ENCODE measurements at regions not wholly inside any gene's neighbourhood (a gene's known extent, or its start where the extent isn't known, plus 50 kb on each side); places are given as distances from the start of the nearest gene placed in this dataset.

DNA sequence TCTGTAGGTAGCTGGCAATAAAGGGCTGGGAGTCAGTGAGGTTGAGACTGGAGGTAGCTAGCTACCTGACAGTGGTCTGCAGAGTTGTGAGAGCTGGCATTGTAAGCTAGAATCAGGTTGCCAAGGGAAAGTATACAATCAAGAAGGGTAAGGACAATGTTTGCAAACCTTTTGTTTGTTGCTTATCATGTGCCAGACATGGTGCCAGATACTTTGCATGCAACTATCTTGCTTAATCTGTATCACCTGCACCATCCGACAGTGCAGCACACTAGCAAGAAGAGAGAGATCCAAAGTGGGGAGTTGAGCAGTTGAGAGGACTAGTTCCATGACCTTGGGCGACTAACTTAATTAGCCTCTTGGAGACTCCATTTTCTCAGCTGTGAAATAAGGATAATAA, 236.4 kb downstream of the PDCD6IP start:
- TF ChIP-seq, protein P1, sequence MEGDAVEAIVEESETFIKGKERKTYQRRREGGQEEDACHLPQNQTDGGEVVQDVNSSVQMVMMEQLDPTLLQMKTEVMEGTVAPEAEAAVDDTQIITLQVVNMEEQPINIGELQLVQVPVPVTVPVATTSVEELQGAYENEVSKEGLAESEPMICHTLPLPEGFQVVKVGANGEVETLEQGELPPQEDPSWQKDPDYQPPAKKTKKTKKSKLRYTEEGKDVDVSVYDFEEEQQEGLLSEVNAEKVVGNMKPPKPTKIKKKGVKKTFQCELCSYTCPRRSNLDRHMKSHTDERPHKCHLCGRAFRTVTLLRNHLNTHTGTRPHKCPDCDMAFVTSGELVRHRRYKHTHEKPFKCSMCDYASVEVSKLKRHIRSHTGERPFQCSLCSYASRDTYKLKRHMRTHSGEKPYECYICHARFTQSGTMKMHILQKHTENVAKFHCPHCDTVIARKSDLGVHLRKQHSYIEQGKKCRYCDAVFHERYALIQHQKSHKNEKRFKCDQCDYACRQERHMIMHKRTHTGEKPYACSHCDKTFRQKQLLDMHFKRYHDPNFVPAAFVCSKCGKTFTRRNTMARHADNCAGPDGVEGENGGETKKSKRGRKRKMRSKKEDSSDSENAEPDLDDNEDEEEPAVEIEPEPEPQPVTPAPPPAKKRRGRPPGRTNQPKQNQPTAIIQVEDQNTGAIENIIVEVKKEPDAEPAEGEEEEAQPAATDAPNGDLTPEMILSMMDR (IDR thresholded peaks at IDR 0.05; ENCODE audit: insufficient read depth, missing control alignments) = no peak
- DNase-seq (ENCODE audit: insufficient read length, low spot score) (no peak), FAIRE-seq (no peak)

DNA sequence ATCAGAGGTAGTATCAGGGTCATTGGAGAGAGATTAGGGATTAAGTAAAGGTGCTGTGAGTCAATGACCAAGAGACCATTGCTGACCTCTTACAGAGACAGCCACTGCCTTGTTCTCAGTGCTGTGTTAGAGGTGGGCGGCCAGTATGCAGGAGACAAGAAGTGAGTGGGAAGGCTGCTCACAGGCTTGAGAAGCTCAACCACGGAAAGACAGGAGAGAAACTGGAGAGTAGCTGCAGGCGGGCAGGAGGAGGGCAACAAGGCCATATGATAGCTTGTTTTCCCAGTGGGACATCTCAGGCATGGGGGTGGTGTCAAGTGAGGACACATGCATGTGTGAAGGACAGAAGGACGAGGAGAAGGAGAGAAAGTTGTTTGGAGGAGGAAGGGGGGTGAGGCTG, 237.3 kb downstream of the PDCD6IP start:
- DNase-seq (ENCODE audit: insufficient read length, low spot score) = no peak

DNA sequence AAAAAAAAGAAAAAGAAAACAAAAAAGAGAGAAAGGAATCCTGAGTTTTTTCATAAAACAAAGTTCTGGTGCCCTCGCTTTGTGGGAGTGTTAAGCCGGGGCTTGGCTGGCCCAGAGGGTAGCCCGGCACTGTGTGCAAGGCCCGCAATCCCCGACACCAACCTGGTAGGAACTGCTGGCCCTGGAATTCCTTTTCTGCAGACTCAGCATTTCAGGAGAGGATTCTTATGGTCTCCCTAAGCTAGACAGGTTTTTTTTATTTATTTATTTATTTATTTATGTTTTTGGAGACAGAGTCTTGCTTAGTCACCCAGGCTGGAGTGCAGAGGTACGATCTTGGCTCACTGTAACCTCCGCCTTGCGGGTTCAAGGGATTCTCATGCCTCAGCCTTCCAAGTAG, 238.8 kb downstream of the PDCD6IP start:
- FAIRE-seq (no peak), DNase-seq (ENCODE audit: insufficient read length, low spot score) (no peak)
- TF ChIP-seq, protein P1 (IDR thresholded peaks at IDR 0.05; ENCODE audit: insufficient read depth, missing control alignments) = no peak

More for the DNA sequence above, 237.3 kb downstream of the PDCD6IP start:
- FAIRE-seq = no peak
- TF ChIP-seq, protein P1 (IDR thresholded peaks at IDR 0.05; ENCODE audit: insufficient read depth, missing control alignments) = no peak

DNA sequence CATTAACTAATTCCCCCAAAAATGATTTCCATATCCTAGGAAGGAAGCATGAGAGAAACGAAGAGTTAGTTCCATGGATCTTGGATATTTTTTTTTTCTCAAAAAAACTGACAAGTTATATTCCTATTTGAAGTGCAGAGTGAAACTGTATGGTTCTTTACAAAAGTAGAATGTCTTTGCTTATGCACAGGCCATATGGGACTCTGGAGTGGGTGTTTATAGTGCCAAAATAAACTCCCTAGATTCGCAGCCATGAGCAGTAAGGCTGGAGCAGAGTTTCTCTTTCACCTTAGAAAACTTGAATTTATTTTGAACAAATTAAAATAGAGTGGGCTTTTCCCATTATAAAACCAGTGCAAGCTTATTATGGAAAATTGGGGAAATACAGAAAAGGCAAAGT, 239.7 kb downstream of the PDCD6IP start:
- TF ChIP-seq, protein P1 (IDR thresholded peaks at IDR 0.05; ENCODE audit: insufficient read depth, missing control alignments) = no peak
- FAIRE-seq (no peak), DNase-seq (ENCODE audit: insufficient read length, low spot score) (no peak)

DNA sequence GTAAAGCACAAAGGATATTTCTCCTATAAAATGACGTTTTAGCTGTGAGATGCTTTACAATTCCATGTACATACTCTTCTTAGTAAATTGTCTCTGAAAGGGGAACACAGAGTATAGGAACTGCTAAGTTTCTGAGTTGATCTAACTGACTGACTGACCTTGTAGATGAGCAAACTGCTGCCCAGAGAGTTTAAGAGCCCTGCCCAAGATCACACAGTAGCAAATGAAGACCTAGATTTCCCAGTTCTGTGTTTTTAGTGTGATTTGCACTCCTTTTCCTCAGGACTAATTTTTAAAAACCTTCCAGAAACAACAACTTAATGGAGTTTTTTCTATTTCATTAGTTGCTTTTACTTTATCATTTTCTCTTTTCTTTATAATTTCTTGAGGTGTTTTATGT, 247.7 kb downstream of the PDCD6IP start:
- TF ChIP-seq, protein P1 (IDR thresholded peaks at IDR 0.05; ENCODE audit: insufficient read depth, missing control alignments) = no peak
- FAIRE-seq (peak; percentile 35), DNase-seq (ENCODE audit: insufficient read length, low spot score) (no peak)

DNA sequence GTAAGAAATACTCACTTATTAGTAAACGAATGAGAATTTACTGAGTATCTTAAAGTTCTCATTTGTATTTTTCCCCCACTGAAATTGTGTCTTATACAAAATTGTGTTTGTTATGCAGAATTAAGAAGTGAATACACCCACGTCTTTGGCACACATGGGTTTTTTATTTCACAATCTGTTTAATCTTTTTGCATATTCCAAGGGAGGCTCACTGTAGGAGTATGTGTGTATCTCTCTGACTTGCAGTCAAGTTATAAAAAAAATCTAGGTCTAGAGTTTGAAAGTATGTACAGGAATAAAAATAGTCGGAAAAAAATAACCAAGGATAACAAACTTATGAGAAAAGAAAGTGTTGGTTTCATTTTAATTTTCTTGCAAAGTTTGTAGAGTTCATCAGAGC, 255.2 kb downstream of the PDCD6IP start:
- no peak for DNase-seq (ENCODE audit: insufficient read length, low spot score)
- no peak for FAIRE-seq
- TF ChIP-seq, protein P1 (IDR thresholded peaks at IDR 0.05; ENCODE audit: insufficient read depth, missing control alignments) = no peak

DNA sequence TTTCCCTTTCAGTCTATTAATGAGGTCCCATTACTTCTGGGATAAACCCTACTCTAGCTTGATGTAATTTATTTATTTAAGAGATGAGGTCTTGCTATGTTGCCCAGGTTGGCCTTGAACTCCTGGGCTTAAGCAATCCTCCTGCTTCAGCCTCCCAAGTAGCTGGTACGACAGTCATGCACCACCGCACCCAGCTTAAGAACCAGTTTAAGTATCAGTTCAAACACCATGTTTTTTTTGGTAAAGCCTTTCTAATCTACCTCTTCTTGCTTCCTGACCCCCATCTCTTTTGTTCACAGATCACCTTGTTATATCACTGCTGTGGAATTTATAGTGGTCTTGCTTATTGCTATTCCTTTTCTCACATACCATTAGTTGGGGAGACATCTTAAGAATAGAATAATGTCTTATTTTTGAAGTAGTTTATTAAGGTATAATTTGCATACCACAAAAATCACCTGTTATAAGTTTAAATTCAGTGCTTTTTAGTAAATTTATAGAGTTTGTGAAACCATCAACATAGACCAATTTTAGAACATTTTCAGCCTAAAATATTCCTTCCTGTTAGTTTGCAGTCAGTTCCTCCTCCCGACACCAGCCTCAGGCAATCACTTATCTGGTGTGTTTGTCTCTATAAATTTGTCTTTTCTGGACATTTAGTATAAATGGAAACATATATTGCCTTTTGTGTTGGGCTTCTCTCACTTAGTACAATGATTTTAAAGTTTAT, 257.9 kb downstream of the PDCD6IP start:
- DNase-seq (ENCODE audit: insufficient read length, low spot score) (no peak), FAIRE-seq (no peak)
- TF ChIP-seq, protein P1 (IDR thresholded peaks at IDR 0.05; ENCODE audit: insufficient read depth, missing control alignments) = no peak

Measured in D721Med (cell line).